Skeletal muscle satellite cell (primary cell): ENCODE measurements at regions not wholly inside any gene's neighbourhood (a gene's known extent, or its start where the extent isn't known, plus 50 kb on each side); places are given as distances from the start of the nearest gene placed in this dataset.
"Not testable (repeated sequence)": the region's sequence is repeated elsewhere in the genome, so short reads cannot be mapped to it uniquely, and the experiment has no call there.

Experiments
- H3K27me3 ChIP-seq: 2 replicates; pipeline ENCODE4 v1.7.0; 2013; ENCODE audit warnings: low read length; ENCODE audit not compliant: control insufficient read depth, insufficient read depth
- H3K36me3 ChIP-seq: 2 replicates; pipeline ENCODE4 v1.7.0; 2013; ENCODE audit warnings: mild to moderate bottlenecking, control low read depth, low read length; ENCODE audit not compliant: insufficient read depth
- H3K4me1 ChIP-seq: 2 replicates; pipeline ENCODE4 v1.7.0; 2013; ENCODE audit warnings: low read length; ENCODE audit not compliant: control insufficient read depth, insufficient read depth
- H3K4me2 ChIP-seq: 2 replicates; pipeline ENCODE4 v1.7.0; 2013; ENCODE audit warnings: mild to moderate bottlenecking, low read length
- H3K4me3 ChIP-seq: 2 replicates; pipeline ENCODE4 v1.7.0; 2013; ENCODE audit warnings: low read length
- H3K9ac ChIP-seq: 2 replicates; pipeline ENCODE4 v1.7.0; 2013; ENCODE audit warnings: mild to moderate bottlenecking, low read depth, low read length, moderate library complexity
- H3K9me3 ChIP-seq: replicated peaks from 2 replicates; pipeline ENCODE4 v1.7.0; 2013; ENCODE audit warnings: mild to moderate bottlenecking, control low read depth, low read length

DNA sequence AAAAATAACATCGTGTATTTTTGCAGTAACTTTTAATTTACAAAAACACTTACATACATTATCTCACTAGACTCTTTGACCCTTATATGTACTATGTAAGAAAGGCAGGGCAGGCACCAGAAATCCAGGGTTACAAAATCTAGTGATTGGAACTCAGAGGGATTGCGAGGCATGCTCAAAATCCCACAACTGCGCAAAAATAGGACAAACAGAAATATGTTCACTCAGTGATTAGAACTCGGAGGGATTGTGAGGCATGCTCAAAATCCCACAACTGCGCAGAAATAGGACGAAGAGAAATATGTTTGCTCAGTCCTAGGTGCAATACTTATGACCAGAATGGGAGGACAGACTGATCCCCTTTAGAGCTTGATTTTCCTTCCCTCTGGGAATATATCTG is 79.2 kb upstream of the TGFBR2 start:
- Histone ChIP-seq H3K9me3 (no peaks in the 10 kb centered on the region), H3K9ac (no peak overlapping the region), H3K36me3 (no peaks in the 10 kb centered on the region), H3K4me3 (no peak overlapping the region), H3K4me2 (no peak overlapping the region), H3K4me1 (no peaks in the 10 kb centered on the region), H3K27me3 (no peaks in the 10 kb centered on the region)

DNA sequence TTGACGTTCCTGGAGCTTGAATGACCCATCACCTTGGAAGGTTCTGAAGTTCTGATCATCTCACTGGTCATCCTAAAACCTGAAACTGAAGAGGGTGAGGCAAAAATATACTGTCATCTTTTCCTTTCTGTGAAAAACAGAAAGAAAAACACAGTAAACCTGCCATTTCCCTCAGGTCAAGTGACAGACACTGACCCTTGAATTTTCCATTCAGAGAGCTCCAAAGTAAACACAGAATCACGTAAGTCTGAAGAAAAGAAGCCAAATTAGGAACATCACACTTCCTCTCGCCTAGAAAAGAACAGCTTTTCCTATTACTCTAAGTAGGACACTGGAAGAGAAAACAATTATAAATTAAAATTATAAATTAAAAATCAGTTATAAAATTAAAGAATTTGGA is 78.7 kb upstream of the TGFBR2 start:
- H3K4me2 ChIP-seq, result no peak overlapping the region
- no peaks in the 10 kb centered on the region for H3K4me1 ChIP-seq
- no peaks in the 10 kb centered on the region for H3K27me3 ChIP-seq
- no peaks in the 10 kb centered on the region for H3K36me3 ChIP-seq
- H3K9me3 ChIP-seq, result no peaks in the 10 kb centered on the region
- no peak overlapping the region for H3K9ac ChIP-seq
- no peak overlapping the region for H3K4me3 ChIP-seq

DNA sequence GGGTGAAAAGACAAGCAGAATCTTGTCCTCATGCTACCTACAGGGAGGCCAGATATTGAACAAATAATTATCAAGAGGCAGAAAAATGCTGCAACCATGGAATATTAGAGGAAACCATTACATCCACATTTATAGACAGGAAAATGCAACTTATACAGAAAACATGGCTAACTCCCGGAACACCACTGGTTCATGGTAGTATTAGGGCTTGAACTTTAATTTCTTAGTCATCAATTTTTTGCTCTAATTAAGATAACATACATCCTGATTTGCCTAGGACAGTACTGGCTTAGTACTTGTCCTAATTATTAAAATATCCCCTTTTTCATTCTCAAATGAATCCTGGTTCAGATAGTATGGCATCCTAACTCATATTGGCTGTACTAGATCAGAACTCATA is 76.3 kb upstream of the TGFBR2 start:
- no peak overlapping the region for H3K9ac ChIP-seq
- no peaks in the 10 kb centered on the region for H3K9me3 ChIP-seq

DNA sequence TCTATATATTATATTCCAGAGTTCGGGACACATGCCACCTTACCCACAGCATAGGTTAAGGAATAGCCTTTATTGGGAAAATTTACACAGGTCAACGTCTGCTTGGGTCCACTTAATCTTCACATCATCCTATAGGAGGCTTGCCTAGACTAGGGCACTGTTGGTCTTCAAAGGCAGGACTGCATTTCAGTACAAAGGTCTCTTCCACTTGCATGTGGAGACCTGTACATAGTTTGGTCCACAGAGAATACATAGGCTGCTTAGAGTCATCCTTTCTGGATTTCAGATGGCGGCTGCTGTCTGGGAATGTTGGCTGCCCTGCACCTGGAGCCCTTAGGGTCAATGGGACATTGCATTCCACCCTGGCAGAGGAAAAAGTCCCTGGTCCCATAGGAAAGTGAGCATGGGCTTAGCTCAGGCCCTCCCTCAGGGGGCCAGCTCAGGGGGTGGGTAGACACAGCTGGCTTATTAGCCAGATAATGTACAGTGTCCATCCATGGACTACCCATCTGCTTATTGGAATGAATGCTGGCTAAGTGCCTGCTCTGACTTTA is 75.3 kb upstream of the TGFBR2 start:
- Histone ChIP-seq H3K4me2 (no peak overlapping the region), H3K36me3 (no peaks in the 10 kb centered on the region), H3K9ac (no peak overlapping the region), H3K4me1 (peaks cover 8% of the 10 kb centered on the region), H3K4me3 (no peak overlapping the region), H3K27me3 (no peaks in the 10 kb centered on the region), H3K9me3 (no peaks in the 10 kb centered on the region)

More for the DNA sequence above, 76.3 kb upstream of the TGFBR2 start:
- no peaks in the 10 kb centered on the region for H3K27me3 ChIP-seq
- peaks cover under 1% of the 10 kb centered on the region for H3K4me1 ChIP-seq
- H3K4me2 ChIP-seq, result no peak overlapping the region
- H3K4me3 ChIP-seq, result no peak overlapping the region
- no peaks in the 10 kb centered on the region for H3K36me3 ChIP-seq

DNA sequence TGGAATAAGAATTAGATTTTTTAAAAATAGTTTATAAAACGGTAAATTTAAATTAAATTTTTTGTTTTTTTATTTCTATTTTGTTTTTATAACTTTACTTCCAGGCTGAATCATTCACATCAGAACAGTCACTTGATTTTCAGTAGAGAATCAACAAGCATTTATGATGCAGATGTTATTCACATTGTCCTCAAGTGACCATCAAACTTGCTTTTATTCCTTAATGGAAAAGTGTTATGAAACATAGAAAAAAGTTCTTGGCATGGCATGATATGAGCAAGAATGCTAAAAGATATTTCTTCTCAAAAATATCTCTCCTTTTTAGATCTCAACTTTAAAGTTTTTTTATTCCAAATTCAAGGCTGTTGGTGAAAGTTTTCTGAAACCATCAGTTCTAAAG is 70.9 kb upstream of the TGFBR2 start:
- peaks cover 33% of the 10 kb centered on the region for H3K4me1 ChIP-seq
- H3K9ac ChIP-seq, result peak overlapping the region; percentile 30
- H3K4me3 ChIP-seq, result no peak overlapping the region
- no peaks in the 10 kb centered on the region for H3K9me3 ChIP-seq
- no peaks in the 10 kb centered on the region for H3K27me3 ChIP-seq
- H3K4me2 ChIP-seq, result no peak overlapping the region
- H3K36me3 ChIP-seq, result no peaks in the 10 kb centered on the region

DNA sequence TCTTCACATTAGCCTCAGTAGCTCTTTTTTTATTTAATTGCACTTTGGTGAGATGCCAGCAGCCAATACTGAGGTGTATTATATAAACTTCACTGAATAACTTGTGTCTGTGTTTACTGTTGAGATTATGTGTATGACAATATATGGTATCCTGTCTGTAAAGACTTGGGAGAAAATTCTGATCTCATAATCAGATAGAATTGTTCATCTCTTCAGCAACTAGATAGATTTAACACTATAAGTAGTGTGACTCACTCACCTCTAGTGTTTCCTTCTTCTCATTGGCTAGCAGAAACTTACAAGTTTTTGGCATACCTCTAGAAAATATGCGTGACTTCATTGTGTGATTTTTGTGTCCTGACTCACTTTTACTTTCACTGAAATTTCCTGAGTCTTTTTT is 67.6 kb upstream of the TGFBR2 start:
- H3K27me3 ChIP-seq, result no peaks in the 10 kb centered on the region
- H3K4me1 ChIP-seq, result peaks cover 34% of the 10 kb centered on the region
- no peaks in the 10 kb centered on the region for H3K36me3 ChIP-seq
- H3K9ac ChIP-seq, result peak overlapping the region; percentile 45
- no peak overlapping the region for H3K4me3 ChIP-seq
- peak overlapping the region; percentile 37 for H3K4me2 ChIP-seq
- H3K9me3 ChIP-seq, result no peaks in the 10 kb centered on the region

DNA sequence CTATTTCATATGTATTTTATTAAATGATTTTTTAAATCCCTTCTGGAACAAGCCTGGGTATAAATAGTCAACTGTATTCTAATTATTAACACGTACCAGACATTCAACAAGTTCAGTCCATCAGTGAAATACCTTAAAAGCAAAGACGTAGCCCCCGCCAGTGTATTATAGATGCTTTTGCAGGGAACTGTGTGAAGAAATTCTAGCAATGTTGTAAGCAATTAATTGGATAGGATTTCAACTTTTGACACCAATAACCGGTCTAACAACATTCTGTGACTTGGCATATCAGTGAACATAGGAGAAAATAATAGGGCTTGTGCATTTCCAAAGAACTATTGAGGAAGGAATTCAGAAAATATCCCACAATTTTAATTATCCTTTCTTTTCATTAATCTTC is 67.2 kb upstream of the TGFBR2 start:
- Histone ChIP-seq H3K9me3 (no peaks in the 10 kb centered on the region), H3K4me1 (peaks cover 38% of the 10 kb centered on the region), H3K36me3 (no peaks in the 10 kb centered on the region), H3K27me3 (no peaks in the 10 kb centered on the region), H3K4me3 (no peak overlapping the region), H3K4me2 (peak overlapping the region; percentile 33), H3K9ac (peak overlapping the region; percentile 45)

DNA sequence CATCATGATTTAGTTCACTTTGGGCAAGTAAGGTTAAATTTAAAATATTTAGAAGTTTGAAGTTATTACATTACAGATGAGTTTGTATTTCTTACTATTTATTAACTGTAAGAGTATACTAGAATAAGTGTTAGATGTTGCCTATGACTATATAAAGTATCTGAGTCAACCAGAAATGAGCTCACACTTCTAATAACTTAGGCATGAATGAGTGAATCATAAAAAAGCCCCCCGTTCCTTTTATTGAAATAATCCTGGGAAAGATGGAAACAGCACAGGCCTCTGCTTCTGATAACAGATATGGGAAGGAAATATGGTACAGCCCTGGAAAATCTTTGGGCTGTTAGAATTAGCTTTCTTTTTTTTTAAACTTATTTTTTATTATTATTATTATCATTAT is 66.6 kb upstream of the TGFBR2 start:
- Histone ChIP-seq H3K27me3 (no peaks in the 10 kb centered on the region), H3K9me3 (no peaks in the 10 kb centered on the region), H3K4me2 (peak overlapping the region; percentile 33), H3K9ac (peak overlapping the region; percentile 45), H3K36me3 (no peaks in the 10 kb centered on the region), H3K4me3 (no peak overlapping the region), H3K4me1 (peaks cover 43% of the 10 kb centered on the region)

DNA sequence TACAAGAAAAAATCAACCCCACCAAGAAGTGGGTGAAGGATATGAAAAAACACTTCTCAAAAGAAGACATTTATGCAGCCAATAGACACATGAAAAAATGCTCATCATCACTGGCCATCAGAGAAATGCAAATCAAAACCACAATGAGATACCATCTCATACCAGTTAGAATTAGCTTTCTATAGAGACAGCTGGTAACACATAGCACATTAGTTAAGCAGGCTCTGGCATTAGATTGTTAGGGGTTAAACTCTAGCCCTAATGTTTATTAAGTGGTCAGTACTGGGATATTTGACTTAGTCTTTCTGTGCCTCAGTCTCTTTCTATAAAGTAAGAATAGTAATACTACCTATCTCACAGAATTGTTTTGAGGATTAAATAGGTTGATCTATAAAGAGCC is 65.2 kb upstream of the TGFBR2 start:
- H3K36me3 ChIP-seq, H3K27me3 ChIP-seq, H3K9me3 ChIP-seq, H3K4me2 ChIP-seq, H3K4me3 ChIP-seq, H3K9ac ChIP-seq: not testable (repeated sequence)
- H3K4me1 ChIP-seq, result peaks cover 41% of the 10 kb centered on the region

DNA sequence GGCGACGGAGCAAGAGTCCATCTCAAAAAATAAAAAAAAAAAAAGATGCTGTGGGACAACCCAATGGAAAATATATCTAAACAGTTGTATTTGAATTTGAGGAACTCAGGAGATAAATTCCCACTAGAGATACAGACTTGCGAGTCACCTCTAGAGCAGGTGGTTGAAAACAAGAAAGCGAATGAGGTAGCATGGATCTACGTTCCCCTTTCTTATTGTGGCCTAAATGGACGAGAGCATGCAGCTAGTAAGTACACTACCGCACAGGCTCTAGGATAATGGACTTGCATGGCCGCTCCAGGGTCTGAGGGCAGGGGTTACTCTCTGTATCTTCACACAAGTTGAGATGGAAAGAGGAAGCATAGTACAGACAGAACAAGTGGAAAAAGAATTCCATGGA is 63.5 kb upstream of the TGFBR2 start:
- H3K4me1 ChIP-seq, result peaks cover 36% of the 10 kb centered on the region
- no peak overlapping the region for H3K9ac ChIP-seq

DNA sequence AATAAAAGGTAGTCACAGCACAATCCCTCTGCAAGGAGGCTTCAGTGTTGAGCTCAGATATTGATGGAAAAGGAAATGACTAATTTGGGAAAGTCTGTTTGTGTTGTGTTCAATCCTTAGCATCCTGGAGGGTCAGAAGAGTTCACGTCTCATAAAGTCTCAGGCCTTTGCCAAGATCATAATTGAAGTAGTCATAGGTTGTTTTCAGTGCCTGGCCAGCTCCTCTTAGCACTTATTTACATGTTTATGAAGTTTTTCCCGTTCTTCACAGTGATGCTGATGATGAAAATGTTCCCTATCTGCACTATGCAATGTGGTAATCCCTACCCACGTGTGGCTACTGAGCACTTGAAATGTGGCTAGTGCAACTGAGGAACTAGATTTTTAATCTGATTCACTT is 61.6 kb upstream of the TGFBR2 start:
- no peak overlapping the region for H3K4me3 ChIP-seq
- peak overlapping the region; percentile 54 for H3K9ac ChIP-seq
- H3K4me1 ChIP-seq, result peaks cover 17% of the 10 kb centered on the region
- H3K9me3 ChIP-seq, result no peaks in the 10 kb centered on the region
- peak overlapping the region; percentile 44 for H3K4me2 ChIP-seq
- H3K27me3 ChIP-seq, result no peaks in the 10 kb centered on the region
- no peaks in the 10 kb centered on the region for H3K36me3 ChIP-seq

More for the DNA sequence above, 63.5 kb upstream of the TGFBR2 start:
- no peaks in the 10 kb centered on the region for H3K36me3 ChIP-seq
- H3K4me3 ChIP-seq, result no peak overlapping the region
- H3K27me3 ChIP-seq, result no peaks in the 10 kb centered on the region
- H3K9me3 ChIP-seq, result no peaks in the 10 kb centered on the region
- H3K4me2 ChIP-seq, result no peak overlapping the region

DNA sequence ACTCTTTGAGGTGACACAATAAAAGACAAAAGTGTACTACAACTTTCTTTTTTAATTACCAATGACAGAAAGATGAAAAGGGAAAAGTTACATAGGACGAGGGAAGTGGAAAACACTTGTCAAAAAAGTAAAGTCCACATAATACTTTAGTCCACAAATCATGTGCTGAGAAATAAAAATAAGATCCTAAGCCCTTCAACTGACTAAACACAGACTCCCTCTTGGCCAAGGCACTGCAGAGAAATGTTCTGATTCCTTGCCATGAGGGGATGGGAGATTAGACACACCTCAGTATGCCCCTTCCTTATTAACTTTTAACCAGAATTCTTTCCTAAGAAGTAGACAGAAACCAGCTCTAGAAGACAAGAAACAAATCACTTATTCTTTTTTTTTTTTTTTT is 59.5 kb upstream of the TGFBR2 start:
- no peaks in the 10 kb centered on the region for H3K36me3 ChIP-seq
- H3K9ac ChIP-seq, result no peak overlapping the region
- H3K27me3 ChIP-seq, result no peaks in the 10 kb centered on the region
- H3K4me2 ChIP-seq, result no peak overlapping the region
- H3K4me3 ChIP-seq, result no peak overlapping the region
- no peaks in the 10 kb centered on the region for H3K9me3 ChIP-seq
- H3K4me1 ChIP-seq, result peaks cover 17% of the 10 kb centered on the region
